ENCODE measurements at regions not wholly inside any gene's neighbourhood (a gene's known extent, or its start where the extent isn't known, plus 50 kb on each side); places are given as distances from the start of the nearest gene placed in this dataset.

DNA sequence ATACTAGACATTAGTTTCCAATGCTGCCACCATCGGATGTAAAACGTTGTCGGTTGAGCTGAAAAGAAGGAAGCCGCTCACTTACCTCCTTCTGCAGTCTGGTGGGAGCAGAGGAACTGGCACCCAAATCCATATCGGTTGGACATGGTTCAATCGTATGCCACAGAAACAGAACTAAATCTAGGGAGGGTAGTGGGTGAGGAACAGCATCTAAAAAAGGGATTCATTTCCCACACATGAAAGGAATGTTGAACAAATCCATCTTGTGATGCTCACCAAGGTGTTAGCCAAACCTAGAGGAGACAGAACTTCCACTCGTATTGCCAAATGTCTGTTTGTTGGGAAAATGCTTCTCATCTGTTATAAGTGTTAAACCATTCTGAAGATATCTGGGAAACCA lies 532.7 kb downstream of the NLGN4X start:
- ChIA-PET POLR2A (no interaction called here), CTCF (no interaction called here)
- H3K27ac ChIP-seq, result no peak overlapping the region
- TF ChIP-seq NR3C1 (IDR thresholded peaks at IDR 0.05), result no peak
- TF ChIP-seq CBX2 (IDR thresholded peaks at IDR 0.05; ENCODE audit: borderline replicate concordance, low read depth), result no peak
- no peak for TF ChIP-seq ESRRA (IDR thresholded peaks at IDR 0.05; ENCODE audit: borderline replicate concordance, low read length)
- no peak for TF ChIP-seq MAFK (IDR thresholded peaks at IDR 0.05; ENCODE audit: partially characterized antibody)
- no peak for TF ChIP-seq HEYL (CRISPR knock-in tag; IDR thresholded peaks at IDR 0.05)
- no peak for TF ChIP-seq ZC3H11A (IDR thresholded peaks at IDR 0.05)
- no peak for TF ChIP-seq ZSCAN20 (CRISPR knock-in tag; IDR thresholded peaks at IDR 0.05)
- no peak for TF ChIP-seq POLR2AphosphoS2 (conservative IDR thresholded peaks at IDR 0.05; ENCODE audit: low read length)
- TF ChIP-seq HOXB13 (CRISPR knock-in tag; IDR thresholded peaks at IDR 0.05; ENCODE audit: low read depth), result no peak
- no peak overlapping the region for H3K4me3 ChIP-seq
- H3K4me1 ChIP-seq, result no peaks in the 10 kb centered on the region
- 5% methylated on average over 7 of the region's 7 CpGs for WGBS (ENCODE audit: missing lambda C conversion rate)
- no peak overlapping the region for H3K4me2 ChIP-seq
- no peak for ATAC-seq
- FAIRE-seq, result no peak
- H3K9me3 ChIP-seq, result no peaks in the 10 kb centered on the region
- DNase-seq (ENCODE audit: low read depth in 1 of 2, low spot score in 1 of 2), result no peak

DNA sequence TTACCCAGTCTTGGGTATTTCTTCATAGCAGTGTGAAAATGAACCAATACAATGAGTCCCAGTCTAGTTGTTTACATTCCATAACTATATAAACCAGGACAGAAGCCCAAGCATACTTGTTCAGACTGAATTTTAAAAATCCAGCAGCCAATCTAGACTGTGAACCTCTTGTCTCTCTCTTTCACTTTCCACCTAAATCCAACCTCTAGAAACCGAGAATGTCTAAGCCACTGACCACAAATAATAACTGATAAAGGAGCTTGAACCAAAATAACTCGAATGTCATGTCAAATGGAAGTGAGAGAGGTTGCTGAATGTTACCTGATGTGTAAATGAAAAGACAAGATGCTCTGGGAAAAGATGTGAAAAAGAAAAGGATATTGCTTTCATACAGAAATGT lies 544.7 kb downstream of the NLGN4X start:
- Histone ChIP-seq H3K9me3 (no peaks in the 10 kb centered on the region), H3K4me2 (no peak overlapping the region), H3K4me1 (no peaks in the 10 kb centered on the region), H3K4me3 (no peak overlapping the region), H3K27ac (no peak overlapping the region)
- FAIRE-seq, result no peak
- ATAC-seq, result no peak
- CTCF ChIA-PET, result no interaction called here
- WGBS (ENCODE audit: missing lambda C conversion rate), result 6% methylated on average over 2 of the region's 2 CpGs
- no peak for DNase-seq (ENCODE audit: low read depth in 1 of 2, low spot score in 1 of 2)
- POLR2A ChIA-PET, result no interaction called here
- no peak for TF ChIP-seq RNF2 (IDR thresholded peaks at IDR 0.05; ENCODE audit: borderline replicate concordance, low read depth)
- TF ChIP-seq MAZ (IDR thresholded peaks at IDR 0.05; ENCODE audit: borderline replicate concordance, low read depth, low read length), result no peak
- TF ChIP-seq BHLHE40 (IDR thresholded peaks at IDR 0.05; ENCODE audit: low read depth, low read length), result no peak
- no peak for TF ChIP-seq CBX2 (IDR thresholded peaks at IDR 0.05; ENCODE audit: borderline replicate concordance, low read depth)
- no peak for TF ChIP-seq ZC3H11A (IDR thresholded peaks at IDR 0.05)
- no peak for TF ChIP-seq ZNF302 (CRISPR knock-in tag; IDR thresholded peaks at IDR 0.05)

DNA sequence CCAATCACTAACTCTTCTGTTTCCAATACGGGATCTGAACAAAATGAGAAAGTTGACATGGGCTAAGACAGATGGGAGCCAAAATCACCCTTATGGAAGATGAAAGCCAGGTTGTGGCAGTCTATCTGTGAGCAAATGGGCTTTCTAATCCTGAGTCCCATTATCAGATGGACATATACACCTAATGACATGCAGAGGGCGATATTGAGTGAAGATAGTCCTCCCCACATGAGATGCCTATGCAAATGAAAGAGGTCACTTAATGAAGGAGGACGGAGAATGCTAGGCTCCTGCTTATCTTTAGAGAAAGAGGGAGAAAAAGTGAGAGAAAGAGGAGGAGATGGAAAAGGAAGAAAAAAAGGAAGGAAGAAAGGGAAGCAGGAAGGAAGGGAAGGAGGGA lies 547.5 kb downstream of the NLGN4X start:
- TF ChIP-seq, protein P1, sequence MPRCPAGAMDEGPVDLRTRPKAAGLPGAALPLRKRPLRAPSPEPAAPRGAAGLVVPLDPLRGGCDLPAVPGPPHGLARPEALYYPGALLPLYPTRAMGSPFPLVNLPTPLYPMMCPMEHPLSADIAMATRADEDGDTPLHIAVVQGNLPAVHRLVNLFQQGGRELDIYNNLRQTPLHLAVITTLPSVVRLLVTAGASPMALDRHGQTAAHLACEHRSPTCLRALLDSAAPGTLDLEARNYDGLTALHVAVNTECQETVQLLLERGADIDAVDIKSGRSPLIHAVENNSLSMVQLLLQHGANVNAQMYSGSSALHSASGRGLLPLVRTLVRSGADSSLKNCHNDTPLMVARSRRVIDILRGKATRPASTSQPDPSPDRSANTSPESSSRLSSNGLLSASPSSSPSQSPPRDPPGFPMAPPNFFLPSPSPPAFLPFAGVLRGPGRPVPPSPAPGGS (IDR thresholded peaks at IDR 0.05), result no peak
- TF ChIP-seq, protein P2, sequence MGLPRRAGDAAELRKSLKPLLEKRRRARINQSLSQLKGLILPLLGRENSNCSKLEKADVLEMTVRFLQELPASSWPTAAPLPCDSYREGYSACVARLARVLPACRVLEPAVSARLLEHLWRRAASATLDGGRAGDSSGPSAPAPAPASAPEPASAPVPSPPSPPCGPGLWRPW (IDR thresholded peaks at IDR 0.05), result no peak
- TF ChIP-seq CBX8 (IDR thresholded peaks at IDR 0.05) (no peak), MAZ (IDR thresholded peaks at IDR 0.05; ENCODE audit: borderline replicate concordance, low read depth, low read length) (no peak), ZSCAN20 (CRISPR knock-in tag; IDR thresholded peaks at IDR 0.05) (no peak), EP300 (IDR thresholded peaks at IDR 0.05) (no peak), FOSL2 (IDR thresholded peaks at IDR 0.05) (no peak), FOSL2 (CRISPR knock-in tag; IDR thresholded peaks at IDR 0.05) (no peak), TFCP2L1 (CRISPR knock-in tag; IDR thresholded peaks at IDR 0.05) (no peak), HDAC2 (IDR thresholded peaks at IDR 0.05) (no peak), RAD21 (conservative IDR thresholded peaks at IDR 0.05 in 1 of 2, IDR thresholded peaks at IDR 0.05 in 1 of 2) (no peak), POLR2AphosphoS2 (conservative IDR thresholded peaks at IDR 0.05; ENCODE audit: low read length) (no peak), ESRRA (IDR thresholded peaks at IDR 0.05; ENCODE audit: borderline replicate concordance, low read length) (no peak), ZC3H11A (IDR thresholded peaks at IDR 0.05) (no peak)
- TF ChIP-seq, protein P3, sequence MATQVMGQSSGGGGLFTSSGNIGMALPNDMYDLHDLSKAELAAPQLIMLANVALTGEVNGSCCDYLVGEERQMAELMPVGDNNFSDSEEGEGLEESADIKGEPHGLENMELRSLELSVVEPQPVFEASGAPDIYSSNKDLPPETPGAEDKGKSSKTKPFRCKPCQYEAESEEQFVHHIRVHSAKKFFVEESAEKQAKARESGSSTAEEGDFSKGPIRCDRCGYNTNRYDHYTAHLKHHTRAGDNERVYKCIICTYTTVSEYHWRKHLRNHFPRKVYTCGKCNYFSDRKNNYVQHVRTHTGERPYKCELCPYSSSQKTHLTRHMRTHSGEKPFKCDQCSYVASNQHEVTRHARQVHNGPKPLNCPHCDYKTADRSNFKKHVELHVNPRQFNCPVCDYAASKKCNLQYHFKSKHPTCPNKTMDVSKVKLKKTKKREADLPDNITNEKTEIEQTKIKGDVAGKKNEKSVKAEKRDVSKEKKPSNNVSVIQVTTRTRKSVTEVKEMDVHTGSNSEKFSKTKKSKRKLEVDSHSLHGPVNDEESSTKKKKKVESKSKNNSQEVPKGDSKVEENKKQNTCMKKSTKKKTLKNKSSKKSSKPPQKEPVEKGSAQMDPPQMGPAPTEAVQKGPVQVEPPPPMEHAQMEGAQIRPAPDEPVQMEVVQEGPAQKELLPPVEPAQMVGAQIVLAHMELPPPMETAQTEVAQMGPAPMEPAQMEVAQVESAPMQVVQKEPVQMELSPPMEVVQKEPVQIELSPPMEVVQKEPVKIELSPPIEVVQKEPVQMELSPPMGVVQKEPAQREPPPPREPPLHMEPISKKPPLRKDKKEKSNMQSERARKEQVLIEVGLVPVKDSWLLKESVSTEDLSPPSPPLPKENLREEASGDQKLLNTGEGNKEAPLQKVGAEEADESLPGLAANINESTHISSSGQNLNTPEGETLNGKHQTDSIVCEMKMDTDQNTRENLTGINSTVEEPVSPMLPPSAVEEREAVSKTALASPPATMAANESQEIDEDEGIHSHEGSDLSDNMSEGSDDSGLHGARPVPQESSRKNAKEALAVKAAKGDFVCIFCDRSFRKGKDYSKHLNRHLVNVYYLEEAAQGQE (IDR thresholded peaks at IDR 0.05), result no peak
- H3K9me3 ChIP-seq, result no peaks in the 10 kb centered on the region
- FAIRE-seq, result no peak
- ChIA-PET CTCF (no interaction called here), POLR2A (no interaction called here)
- no peak overlapping the region for H3K4me3 ChIP-seq
- no peak for DNase-seq (ENCODE audit: low read depth in 1 of 2, low spot score in 1 of 2)
- no peak overlapping the region for H3K4me2 ChIP-seq
- no peak for ATAC-seq
- no peaks in the 10 kb centered on the region for H3K4me1 ChIP-seq
- no peak overlapping the region for H3K27ac ChIP-seq
- 0% methylated on average over 3 of the region's 3 CpGs for WGBS (ENCODE audit: missing lambda C conversion rate)

All from A549 (cell line).